Neural crest cell (in vitro differentiated cells): ENCODE measurements at regions not wholly inside any gene's neighbourhood (a gene's known extent, or its start where the extent isn't known, plus 50 kb on each side); places are given as distances from the start of the nearest gene placed in this dataset.

ENCODE experiments used
- DNase-seq: peaks from one replicate; pipeline ENCODE4 v3.0.0; 2021; ENCODE audit warnings: low read depth, mixed read lengths, low spot score
- H3K27ac Mint-ChIP-seq: one replicate; pipeline ENCODE4 v1.8.0; 2021; ENCODE audit warnings: mild to moderate bottlenecking, mixed read lengths; ENCODE audit not compliant: unreplicated experiment
- H3K27me3 Mint-ChIP-seq: 2 replicates; pipeline ENCODE4 v1.8.0; 2021; ENCODE audit warnings: low read depth, mild to moderate bottlenecking, mixed read lengths
- H3K36me3 Mint-ChIP-seq: 2 replicates; pipeline ENCODE4 v1.8.0; 2021; ENCODE audit warnings: low read depth, mild to moderate bottlenecking, mixed read lengths
- H3K4me1 Mint-ChIP-seq: 2 replicates; pipeline ENCODE4 v1.8.0; 2021; ENCODE audit warnings: mixed read lengths
- H3K4me3 Mint-ChIP-seq: one replicate; pipeline ENCODE4 v1.8.0; 2021; ENCODE audit warnings: mild to moderate bottlenecking, mixed read lengths
- H3K9me3 Mint-ChIP-seq: 2 replicates; pipeline ENCODE4 v1.8.0; 2021; ENCODE audit warnings: mixed read lengths
- TF ChIP-seq, protein P1 (sequence below): fragments of 200-600 bp; sonication (generic); conservative IDR thresholded peaks from 2 replicates; pipeline ENCODE4 v1.5.0; 2021; ENCODE audit warnings: antibody characterized with exemption, mild to moderate bottlenecking

DNA sequence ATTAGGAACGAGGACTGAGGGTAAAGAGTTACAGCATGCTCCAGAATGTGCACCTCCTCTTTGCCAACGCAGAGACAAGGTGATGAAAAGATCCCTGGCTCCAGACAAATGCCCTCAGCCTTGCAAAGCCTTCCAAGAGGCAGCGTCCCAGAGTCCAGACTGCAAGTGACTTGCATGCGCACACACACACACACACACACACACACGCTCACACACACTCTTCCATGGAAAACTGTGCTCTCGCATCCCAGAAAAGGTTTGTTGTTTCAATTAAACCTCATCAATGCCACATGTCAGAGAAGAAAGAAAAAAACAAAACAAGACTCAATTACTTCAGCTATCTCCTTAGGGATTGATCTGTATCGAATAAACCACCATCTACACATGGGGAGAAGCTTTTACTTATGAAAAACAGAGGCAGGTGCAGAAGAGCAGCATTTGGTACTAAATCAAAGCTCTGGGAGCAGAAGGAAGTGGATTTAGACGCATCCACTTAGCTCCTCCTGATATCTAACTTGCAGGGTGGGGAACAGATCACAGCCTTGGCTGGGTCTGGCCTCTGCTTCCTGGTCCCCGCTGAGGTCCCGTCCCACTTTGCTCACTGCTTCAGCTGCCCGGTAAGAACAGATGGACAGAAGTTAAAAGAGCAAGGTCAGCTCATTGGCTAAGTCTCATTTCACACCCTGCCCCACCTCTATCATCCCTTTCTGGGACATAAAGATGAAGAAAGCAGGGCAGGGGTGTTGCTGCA, 249.8 kb upstream of the BLID start:
- Mint-ChIP-seq H3K27ac (no peak overlapping the region), H3K4me3 (no peak overlapping the region)
- DNase-seq: no peak

GRCh38 chr11:122363296-122363695, 247.3 kb upstream of the BLID start:
- TF ChIP-seq, protein P1, sequence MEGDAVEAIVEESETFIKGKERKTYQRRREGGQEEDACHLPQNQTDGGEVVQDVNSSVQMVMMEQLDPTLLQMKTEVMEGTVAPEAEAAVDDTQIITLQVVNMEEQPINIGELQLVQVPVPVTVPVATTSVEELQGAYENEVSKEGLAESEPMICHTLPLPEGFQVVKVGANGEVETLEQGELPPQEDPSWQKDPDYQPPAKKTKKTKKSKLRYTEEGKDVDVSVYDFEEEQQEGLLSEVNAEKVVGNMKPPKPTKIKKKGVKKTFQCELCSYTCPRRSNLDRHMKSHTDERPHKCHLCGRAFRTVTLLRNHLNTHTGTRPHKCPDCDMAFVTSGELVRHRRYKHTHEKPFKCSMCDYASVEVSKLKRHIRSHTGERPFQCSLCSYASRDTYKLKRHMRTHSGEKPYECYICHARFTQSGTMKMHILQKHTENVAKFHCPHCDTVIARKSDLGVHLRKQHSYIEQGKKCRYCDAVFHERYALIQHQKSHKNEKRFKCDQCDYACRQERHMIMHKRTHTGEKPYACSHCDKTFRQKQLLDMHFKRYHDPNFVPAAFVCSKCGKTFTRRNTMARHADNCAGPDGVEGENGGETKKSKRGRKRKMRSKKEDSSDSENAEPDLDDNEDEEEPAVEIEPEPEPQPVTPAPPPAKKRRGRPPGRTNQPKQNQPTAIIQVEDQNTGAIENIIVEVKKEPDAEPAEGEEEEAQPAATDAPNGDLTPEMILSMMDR: no peak
- Mint-ChIP-seq H3K27me3 (no peaks in the 10 kb centered on the region), H3K27ac (no peak overlapping the region), H3K4me3 (no peak overlapping the region), H3K9me3 (peaks cover 10% of the 10 kb centered on the region), H3K4me1 (peaks cover 36% of the 10 kb centered on the region), H3K36me3 (peaks cover 4% of the 10 kb centered on the region)
- no peak for DNase-seq

More for the DNA sequence above, 249.8 kb upstream of the BLID start:
- Mint-ChIP-seq H3K4me1 (peaks cover 25% of the 10 kb centered on the region), H3K9me3 (peaks cover 6% of the 10 kb centered on the region), H3K36me3 (peaks cover 2% of the 10 kb centered on the region), H3K27me3 (no peaks in the 10 kb centered on the region)
- TF ChIP-seq, protein P1: no peak

DNA sequence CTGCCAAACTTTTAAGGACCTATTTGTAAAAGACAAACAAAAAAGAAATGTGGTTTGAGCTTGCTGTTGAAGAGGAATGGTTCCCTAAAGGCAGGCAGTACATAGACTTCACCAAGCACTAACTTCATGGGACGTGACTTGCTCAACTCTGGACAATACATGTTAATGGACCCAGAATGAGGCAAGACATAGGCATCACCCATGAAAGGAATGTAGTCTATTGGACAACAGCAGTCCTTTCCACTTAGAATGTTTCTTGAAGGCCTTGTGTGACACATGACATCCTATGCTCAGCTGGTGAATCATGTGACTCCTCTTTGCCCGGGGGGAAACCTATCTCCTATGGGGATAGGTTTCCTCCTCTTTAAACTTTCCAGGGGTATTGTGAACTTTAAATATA, 246.4 kb upstream of the BLID start:
- Mint-ChIP-seq H3K4me3 (no peak overlapping the region), H3K27me3 (no peaks in the 10 kb centered on the region), H3K9me3 (peaks cover 10% of the 10 kb centered on the region), H3K4me1 (peaks cover 26% of the 10 kb centered on the region), H3K36me3 (peaks cover 4% of the 10 kb centered on the region), H3K27ac (no peak overlapping the region)
- TF ChIP-seq, protein P1: no peak
- no peak for DNase-seq

- H3K4me3 Mint-ChIP-seq: no peak overlapping the region
- H3K36me3 Mint-ChIP-seq: peaks cover 4% of the 10 kb centered on the region
- no peak overlapping the region for H3K27ac Mint-ChIP-seq
- H3K9me3 Mint-ChIP-seq: peaks cover 10% of the 10 kb centered on the region
- H3K4me1 Mint-ChIP-seq: peaks cover 15% of the 10 kb centered on the region
- H3K27me3 Mint-ChIP-seq: no peaks in the 10 kb centered on the region
- DNase-seq: no peak
- TF ChIP-seq, protein P1: peak; percentile 14
These were observed 244.9 kb upstream of the BLID start for GRCh38 chr11:122360875-122361274.

DNA sequence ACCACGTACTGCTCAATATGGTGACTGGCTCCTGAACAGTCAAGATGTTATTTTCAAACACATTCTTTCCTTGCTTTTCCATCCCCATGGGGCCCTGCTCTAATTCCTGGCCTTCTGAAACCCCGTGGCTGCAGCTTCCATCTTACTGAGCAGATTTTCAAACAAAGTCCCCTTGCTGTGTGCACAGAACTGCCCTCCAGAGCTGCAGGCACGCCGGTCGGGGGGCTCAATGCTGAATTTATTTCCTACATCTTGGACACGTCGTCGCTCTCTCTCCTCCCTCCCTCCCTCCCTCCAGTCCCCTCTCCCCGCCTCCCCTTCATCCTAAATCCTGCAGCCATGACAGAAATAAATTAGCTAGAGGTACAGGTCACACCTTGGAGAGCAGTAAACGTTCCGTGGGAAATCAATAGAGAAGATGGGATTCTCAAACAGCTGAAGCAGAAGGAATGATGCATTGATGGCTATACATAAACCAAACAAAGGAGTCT, 243.1 kb upstream of the BLID start:
- H3K4me3 Mint-ChIP-seq: no peak overlapping the region
- no peak for DNase-seq
- TF ChIP-seq, protein P1: no peak
- H3K27ac Mint-ChIP-seq: peak overlapping the region; percentile 76
- peaks cover 4% of the 10 kb centered on the region for H3K36me3 Mint-ChIP-seq
- no peaks in the 10 kb centered on the region for H3K27me3 Mint-ChIP-seq
- H3K4me1 Mint-ChIP-seq: peaks cover 11% of the 10 kb centered on the region
- H3K9me3 Mint-ChIP-seq: peaks cover 14% of the 10 kb centered on the region
